ENCODE measurements at regions not wholly inside any gene's neighbourhood (a gene's known extent, or its start where the extent isn't known, plus 50 kb on each side); places are given as distances from the start of the nearest gene placed in this dataset.

- TF ChIP-seq POLR2A (IDR thresholded peaks at IDR 0.05; ENCODE audit: low read depth, low read length) (no peak), POLR2AphosphoS5 (IDR thresholded peaks at IDR 0.05; ENCODE audit: low read depth, low read length) (no peak)
These were observed 838.2 kb upstream of the RGS18 start for GRCh38 chr1:191320062-191320461.

Measured in GM12891 (cell line).